Choroid plexus epithelial cell (primary cell): ENCODE measurements at regions not wholly inside any gene's neighbourhood (a gene's known extent, or its start where the extent isn't known, plus 50 kb on each side); places are given as distances from the start of the nearest gene placed in this dataset.

Source experiments
- DNase-seq: peaks from one replicate; pipeline ENCODE4 v3.0.0-alpha.2; 2010; ENCODE audit warnings: low read depth
- H3K4me3 ChIP-seq: 2 replicates; pipeline ENCODE4 v1.5.1; 2011; ENCODE audit warnings: low read depth, mild to moderate bottlenecking, control low read depth, low read length, moderate library complexity
- TF ChIP-seq, protein P1 (sequence below): conservative IDR thresholded peaks from 2 replicates; pipeline ENCODE4 v1.5.1; 2011; ENCODE audit warnings: low read depth, mild to moderate bottlenecking, control low read depth, inconsistent platforms, low read length, moderate library complexity

- TF ChIP-seq, protein P1, sequence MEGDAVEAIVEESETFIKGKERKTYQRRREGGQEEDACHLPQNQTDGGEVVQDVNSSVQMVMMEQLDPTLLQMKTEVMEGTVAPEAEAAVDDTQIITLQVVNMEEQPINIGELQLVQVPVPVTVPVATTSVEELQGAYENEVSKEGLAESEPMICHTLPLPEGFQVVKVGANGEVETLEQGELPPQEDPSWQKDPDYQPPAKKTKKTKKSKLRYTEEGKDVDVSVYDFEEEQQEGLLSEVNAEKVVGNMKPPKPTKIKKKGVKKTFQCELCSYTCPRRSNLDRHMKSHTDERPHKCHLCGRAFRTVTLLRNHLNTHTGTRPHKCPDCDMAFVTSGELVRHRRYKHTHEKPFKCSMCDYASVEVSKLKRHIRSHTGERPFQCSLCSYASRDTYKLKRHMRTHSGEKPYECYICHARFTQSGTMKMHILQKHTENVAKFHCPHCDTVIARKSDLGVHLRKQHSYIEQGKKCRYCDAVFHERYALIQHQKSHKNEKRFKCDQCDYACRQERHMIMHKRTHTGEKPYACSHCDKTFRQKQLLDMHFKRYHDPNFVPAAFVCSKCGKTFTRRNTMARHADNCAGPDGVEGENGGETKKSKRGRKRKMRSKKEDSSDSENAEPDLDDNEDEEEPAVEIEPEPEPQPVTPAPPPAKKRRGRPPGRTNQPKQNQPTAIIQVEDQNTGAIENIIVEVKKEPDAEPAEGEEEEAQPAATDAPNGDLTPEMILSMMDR: no peak
- no peak for DNase-seq
- H3K4me3 ChIP-seq: no peak overlapping the region
Measured at GRCh38 chr11:23961503-23962338, 535.1 kb upstream of the LUZP2 start.

- no peak overlapping the region for H3K4me3 ChIP-seq
- DNase-seq: no peak
Measured at GRCh38 chr11:23973244-23973643, 523.6 kb upstream of the LUZP2 start.

GRCh38 chr11:23974051-23974450 is 522.8 kb upstream of the LUZP2 start:
- no peak overlapping the region for H3K4me3 ChIP-seq
- DNase-seq: no peak
- TF ChIP-seq, protein P1: no peak

More at GRCh38 chr11:23973244-23973643, 523.6 kb upstream of the LUZP2 start:
- TF ChIP-seq, protein P1: no peak

- DNase-seq: no peak
- H3K4me3 ChIP-seq: no peak overlapping the region
- TF ChIP-seq, protein P1: no peak
Measured at GRCh38 chr11:23974601-23975000, 522.3 kb upstream of the LUZP2 start.

GRCh38 chr11:23976426-23976825 is 520.4 kb upstream of the LUZP2 start:
- peak; percentile 60 for DNase-seq
- TF ChIP-seq, protein P1: no peak
- no peak overlapping the region for H3K4me3 ChIP-seq

DNA sequence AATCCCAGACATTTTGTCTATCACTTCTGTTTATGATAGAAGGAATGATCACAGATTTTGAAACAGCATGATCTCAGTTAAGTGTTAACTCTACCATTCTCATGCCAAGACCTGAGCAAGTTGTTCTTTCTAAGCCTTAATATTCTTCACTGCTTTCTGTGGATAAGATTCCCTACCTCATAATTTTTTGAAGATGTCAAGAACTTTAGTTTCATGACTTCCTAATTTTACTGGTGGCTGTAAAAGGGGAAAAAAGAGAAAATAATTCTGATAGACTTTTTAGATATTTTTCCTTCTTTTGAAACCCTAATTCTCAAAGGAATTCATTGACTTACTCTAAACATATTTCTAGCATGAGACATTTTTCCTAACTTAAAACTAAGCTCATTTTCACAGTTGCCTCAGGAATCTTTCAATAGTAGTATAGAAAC is 520.0 kb upstream of the LUZP2 start:
- H3K4me3 ChIP-seq: no peak overlapping the region
- DNase-seq: peak; percentile 71
- TF ChIP-seq, protein P1: no peak
